NB4 (cell line): ENCODE measurements at regions not wholly inside any gene's neighbourhood (a gene's known extent, or its start where the extent isn't known, plus 50 kb on each side); places are given as distances from the start of the nearest gene placed in this dataset.

ENCODE experiments used
- CTCF ChIP-seq: IDR thresholded peaks from one replicate; pipeline ENCODE4 v1.5.1; 2012; ENCODE audit warnings: low read depth, low read length
- MAX ChIP-seq: IDR thresholded peaks from 2 replicates; pipeline ENCODE4 v1.6.1; 2011; ENCODE audit warnings: low read depth, low read length

DNA sequence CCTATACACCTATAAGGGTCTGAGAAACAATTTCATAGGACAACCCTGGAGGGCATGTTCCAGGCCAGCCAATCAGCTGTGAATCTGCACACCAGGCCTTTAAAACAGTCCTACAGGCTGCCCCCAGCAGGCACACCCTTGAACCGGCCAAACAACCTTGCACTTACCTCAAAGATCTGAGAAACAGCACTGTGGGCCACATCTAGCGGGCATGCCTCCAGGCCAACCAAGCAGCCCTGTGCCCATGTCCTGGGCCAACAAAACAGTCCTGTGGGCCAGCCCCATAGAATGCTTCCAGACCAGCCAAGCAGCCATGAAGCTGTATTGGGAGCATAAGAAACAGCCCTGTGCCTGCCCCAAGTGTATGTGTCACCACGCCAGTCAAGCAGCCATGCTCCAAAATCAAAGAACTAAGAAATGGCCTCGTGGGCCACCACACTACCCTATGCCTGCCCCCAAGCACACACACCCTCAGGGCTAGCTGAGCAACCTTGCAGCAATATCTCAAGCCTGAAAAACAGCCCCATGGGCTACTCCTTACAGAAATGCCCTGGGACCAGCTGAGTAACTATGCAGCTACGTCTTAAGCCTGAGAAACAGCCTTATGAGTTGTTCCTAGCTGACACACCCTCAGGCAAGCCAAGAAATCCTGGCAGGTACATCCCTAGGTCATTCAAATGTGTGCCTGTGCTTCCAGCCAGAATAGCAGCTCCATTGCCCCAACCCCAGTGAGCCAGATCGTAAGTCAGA lies 2243.8 kb upstream of the C9orf72 start:
- TF ChIP-seq CTCF (no peak), MAX (no peak)
